SU-DHL-6 (cell line): ENCODE measurements at regions not wholly inside any gene's neighbourhood (a gene's known extent, or its start where the extent isn't known, plus 50 kb on each side); places are given as distances from the start of the nearest gene placed in this dataset.

Experiments
- EZH2phosphoT487 ChIP-seq: fragments of 200-600 bp; sonication (generic), shearing (Covaris generic); conservative IDR thresholded peaks from 2 replicates; pipeline ENCODE4 v1.6.1; 2018; ENCODE audit warnings: mild to moderate bottlenecking, antibody characterized with exemption, low read length, moderate library complexity, mixed read lengths
- TF ChIP-seq, protein P1 (sequence below): fragments of 200-600 bp; sonication (generic); IDR thresholded peaks from one replicate; pipeline ENCODE4 v1.5.1; 2017; ENCODE audit warnings: antibody characterized with exemption, mild to moderate bottlenecking, low read length, moderate library complexity; ENCODE audit not compliant: insufficient read depth, poor library complexity, severe bottlenecking

DNA sequence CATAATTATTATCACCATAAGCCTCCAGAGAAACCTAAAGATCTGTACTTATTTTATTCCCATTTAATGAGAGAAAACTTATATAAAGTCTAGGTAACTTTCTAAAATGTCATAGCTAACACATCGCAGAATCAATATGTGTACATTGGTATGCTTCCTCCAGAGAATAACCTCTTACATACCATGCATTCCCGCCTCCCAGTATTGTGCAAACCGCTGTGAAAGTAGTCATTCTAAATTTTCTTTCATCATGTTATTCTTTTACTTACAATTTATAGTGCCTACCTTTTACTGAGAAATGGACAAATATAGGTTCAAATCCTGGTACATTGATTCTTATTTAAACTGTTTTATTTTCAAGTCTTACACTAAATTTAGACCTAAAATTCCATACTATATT lies 463.4 kb downstream of the LRFN5 start:
- TF ChIP-seq, protein P1, sequence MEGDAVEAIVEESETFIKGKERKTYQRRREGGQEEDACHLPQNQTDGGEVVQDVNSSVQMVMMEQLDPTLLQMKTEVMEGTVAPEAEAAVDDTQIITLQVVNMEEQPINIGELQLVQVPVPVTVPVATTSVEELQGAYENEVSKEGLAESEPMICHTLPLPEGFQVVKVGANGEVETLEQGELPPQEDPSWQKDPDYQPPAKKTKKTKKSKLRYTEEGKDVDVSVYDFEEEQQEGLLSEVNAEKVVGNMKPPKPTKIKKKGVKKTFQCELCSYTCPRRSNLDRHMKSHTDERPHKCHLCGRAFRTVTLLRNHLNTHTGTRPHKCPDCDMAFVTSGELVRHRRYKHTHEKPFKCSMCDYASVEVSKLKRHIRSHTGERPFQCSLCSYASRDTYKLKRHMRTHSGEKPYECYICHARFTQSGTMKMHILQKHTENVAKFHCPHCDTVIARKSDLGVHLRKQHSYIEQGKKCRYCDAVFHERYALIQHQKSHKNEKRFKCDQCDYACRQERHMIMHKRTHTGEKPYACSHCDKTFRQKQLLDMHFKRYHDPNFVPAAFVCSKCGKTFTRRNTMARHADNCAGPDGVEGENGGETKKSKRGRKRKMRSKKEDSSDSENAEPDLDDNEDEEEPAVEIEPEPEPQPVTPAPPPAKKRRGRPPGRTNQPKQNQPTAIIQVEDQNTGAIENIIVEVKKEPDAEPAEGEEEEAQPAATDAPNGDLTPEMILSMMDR: no peak
- no peak for TF ChIP-seq EZH2phosphoT487
